ENCODE measurements at regions not wholly inside any gene's neighbourhood (a gene's known extent, or its start where the extent isn't known, plus 50 kb on each side); places are given as distances from the start of the nearest gene placed in this dataset.
A peak's percentile ranks its signal among the peaks of the same experiment; 100 is the strongest.

DNA sequence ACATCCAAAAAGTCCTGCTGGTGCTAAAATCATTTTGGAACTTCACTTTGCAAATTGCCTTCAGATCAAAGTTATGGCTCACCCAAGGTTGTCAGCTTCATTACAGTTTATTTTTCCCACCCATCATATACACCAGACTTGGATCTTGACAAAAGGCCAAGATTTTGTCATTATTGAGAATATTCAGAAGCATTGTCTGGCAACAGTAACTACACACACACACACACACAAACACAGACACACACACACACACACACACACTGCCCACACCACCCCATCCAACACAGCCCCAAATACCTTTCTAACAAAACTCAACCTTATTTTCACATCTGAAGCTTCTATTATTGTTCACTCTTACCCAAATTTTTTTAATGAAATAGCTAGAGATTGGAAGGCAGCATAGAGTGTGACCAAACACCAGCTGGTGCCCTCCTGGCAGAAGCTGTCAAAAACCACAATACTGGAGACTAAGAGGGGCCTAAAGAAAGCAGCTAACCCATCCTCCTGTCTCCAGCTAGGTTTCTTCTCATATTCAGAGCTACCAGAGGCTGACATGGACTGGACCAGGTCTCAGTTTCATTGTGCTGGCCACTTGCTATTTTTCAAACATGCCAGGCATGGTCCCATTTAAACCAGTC, 139.1 kb upstream of the ZC3H11B start:
- Histone ChIP-seq H3K27me3 (no peaks in the 10 kb centered on the region), H3K36me3 (ENCODE audit: low read depth, missing control alignments) (no peaks in the 10 kb centered on the region), H3K4me3 (no peak overlapping the region), H3K27ac (no peak overlapping the region), H3K9me3 (no peaks in the 10 kb centered on the region), H3K4me1 (no peaks in the 10 kb centered on the region)
- DNase-seq, result no peak
- TF ChIP-seq, protein P1, sequence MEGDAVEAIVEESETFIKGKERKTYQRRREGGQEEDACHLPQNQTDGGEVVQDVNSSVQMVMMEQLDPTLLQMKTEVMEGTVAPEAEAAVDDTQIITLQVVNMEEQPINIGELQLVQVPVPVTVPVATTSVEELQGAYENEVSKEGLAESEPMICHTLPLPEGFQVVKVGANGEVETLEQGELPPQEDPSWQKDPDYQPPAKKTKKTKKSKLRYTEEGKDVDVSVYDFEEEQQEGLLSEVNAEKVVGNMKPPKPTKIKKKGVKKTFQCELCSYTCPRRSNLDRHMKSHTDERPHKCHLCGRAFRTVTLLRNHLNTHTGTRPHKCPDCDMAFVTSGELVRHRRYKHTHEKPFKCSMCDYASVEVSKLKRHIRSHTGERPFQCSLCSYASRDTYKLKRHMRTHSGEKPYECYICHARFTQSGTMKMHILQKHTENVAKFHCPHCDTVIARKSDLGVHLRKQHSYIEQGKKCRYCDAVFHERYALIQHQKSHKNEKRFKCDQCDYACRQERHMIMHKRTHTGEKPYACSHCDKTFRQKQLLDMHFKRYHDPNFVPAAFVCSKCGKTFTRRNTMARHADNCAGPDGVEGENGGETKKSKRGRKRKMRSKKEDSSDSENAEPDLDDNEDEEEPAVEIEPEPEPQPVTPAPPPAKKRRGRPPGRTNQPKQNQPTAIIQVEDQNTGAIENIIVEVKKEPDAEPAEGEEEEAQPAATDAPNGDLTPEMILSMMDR (IDR thresholded peaks at IDR 0.05), result no peak
- TF ChIP-seq POLR2A (IDR thresholded peaks at IDR 0.05), result no peak
- intact Hi-C loops (cut with DNase I; ENCODE audit: low total_unique reads), result no loop called here

DNA sequence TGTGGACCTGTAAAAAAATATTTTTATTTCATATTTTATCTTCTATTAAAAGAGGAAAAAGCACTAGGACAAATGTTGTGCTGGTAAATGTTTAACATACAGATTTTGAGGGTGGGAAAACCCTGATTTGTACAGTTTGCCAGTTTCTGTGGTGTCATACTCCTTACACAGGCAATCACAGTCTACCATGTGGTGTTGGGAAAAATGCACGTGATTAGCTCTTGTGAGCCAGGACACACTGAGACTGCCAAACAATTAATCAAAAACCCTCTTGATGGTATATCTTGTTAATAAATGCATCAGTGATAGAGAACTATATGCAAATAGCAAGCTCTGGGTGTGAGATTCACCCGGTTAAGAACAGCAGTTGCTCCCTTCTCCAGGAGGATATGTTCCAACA, 136.5 kb upstream of the ZC3H11B start:
- Histone ChIP-seq H3K4me3 (no peak overlapping the region), H3K27me3 (no peaks in the 10 kb centered on the region), H3K27ac (no peak overlapping the region), H3K4me1 (no peaks in the 10 kb centered on the region), H3K36me3 (ENCODE audit: low read depth, missing control alignments) (no peaks in the 10 kb centered on the region), H3K9me3 (no peaks in the 10 kb centered on the region)
- 37 to 44% methylated on average over 2 of the region's 2 CpGs for WGBS, 2 donors
- no peak for TF ChIP-seq POLR2A (IDR thresholded peaks at IDR 0.05)
- TF ChIP-seq, protein P1 (IDR thresholded peaks at IDR 0.05), result no peak
- intact Hi-C loops (cut with DNase I; ENCODE audit: low total_unique reads), result no loop called here
- no peak for DNase-seq

DNA sequence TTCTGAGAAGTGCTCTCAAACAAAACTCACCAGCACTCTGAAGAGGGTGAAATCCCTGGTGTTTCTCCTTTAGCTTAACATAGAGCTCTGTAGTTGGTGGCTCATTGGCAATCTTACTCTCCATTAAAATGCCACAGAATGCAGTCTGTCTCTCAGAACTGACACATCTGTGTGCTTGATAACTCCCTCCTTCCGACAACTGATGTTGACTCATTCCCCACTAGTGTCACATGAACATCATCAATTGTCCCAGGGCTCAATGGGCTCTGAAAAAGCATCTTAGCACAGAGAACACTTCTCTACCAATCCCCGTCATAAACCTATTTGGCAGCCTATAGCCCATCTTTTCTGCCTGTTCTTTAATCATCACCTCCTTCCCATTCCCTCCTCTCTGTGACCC, 133.2 kb upstream of the ZC3H11B start:
- Histone ChIP-seq H3K27me3 (no peaks in the 10 kb centered on the region), H3K4me3 (no peak overlapping the region), H3K27ac (no peak overlapping the region), H3K9me3 (no peaks in the 10 kb centered on the region), H3K4me1 (peaks cover 10% of the 10 kb centered on the region), H3K36me3 (ENCODE audit: low read depth, missing control alignments) (no peaks in the 10 kb centered on the region)
- no peak for TF ChIP-seq POLR2A (IDR thresholded peaks at IDR 0.05)
- TF ChIP-seq, protein P1 (IDR thresholded peaks at IDR 0.05), result no peak
- DNase-seq, result no peak
- 95 to 97% methylated on average over 2 of the region's 2 CpGs for WGBS, 2 donors
- intact Hi-C loops (cut with DNase I; ENCODE audit: low total_unique reads), result no loop called here

DNA sequence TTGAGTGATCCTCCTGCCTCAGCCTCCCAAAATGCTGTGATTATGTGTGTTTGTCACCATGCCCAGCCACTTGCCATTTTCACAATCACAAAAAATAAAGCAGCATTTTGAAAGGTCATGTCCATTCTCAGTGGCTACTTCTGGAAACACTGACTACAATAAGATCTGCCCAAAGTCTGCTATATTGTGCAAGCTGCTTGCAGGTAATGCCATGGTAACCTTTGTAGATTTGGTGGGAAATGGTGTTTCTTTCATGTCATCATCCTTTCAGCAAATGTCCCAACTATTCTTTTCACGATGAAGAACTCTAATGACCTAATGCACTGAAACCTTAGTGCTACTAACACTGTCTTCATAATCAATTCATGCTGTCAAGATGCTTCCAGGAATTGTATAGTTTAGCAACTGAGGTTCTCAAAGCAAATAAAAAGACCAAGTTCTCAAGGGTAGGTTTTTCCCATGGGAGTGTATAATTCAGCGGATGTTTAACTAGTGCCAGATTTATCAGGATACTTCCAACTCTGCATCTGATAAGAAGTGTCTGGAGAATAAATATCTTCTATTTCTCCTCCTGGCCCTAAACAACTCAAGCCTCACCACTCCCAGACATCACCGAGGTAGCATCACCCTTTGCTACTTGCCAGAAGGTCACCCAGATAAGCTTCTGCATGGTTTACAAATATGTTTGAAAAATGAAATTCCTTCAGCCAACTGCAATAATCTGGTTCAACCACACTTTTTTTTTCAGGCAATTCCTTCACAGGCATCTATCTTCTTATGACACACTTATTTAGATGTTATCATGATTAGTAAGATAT, 132.0 kb upstream of the ZC3H11B start:
- Histone ChIP-seq H3K36me3 (ENCODE audit: low read depth, missing control alignments) (no peaks in the 10 kb centered on the region), H3K9me3 (no peaks in the 10 kb centered on the region), H3K27ac (no peak overlapping the region), H3K4me1 (peaks cover 19% of the 10 kb centered on the region), H3K27me3 (no peaks in the 10 kb centered on the region), H3K4me3 (no peak overlapping the region)
- peak; percentile 20 for DNase-seq
- TF ChIP-seq, protein P1 (IDR thresholded peaks at IDR 0.05), result no peak
- TF ChIP-seq POLR2A (IDR thresholded peaks at IDR 0.05), result no peak
- WGBS, 2 donors, result 40 to 54% methylated on average over 3 of the region's 3 CpGs
- intact Hi-C loops (cut with DNase I; ENCODE audit: low total_unique reads), result no loop called here
